HG03439 (cell line): ENCODE measurements at regions not wholly inside any gene's neighbourhood (a gene's known extent, or its start where the extent isn't known, plus 50 kb on each side); places are given as distances from the start of the nearest gene placed in this dataset.

Experiments used
- ATAC-seq: cut with Tn5 transposase; IDR thresholded peaks from one replicate; pipeline ENCODE4 v1.9.1; 2021; ENCODE audit warnings: mild to moderate bottlenecking, moderate library complexity; ENCODE audit not compliant: unreplicated experiment

DNA sequence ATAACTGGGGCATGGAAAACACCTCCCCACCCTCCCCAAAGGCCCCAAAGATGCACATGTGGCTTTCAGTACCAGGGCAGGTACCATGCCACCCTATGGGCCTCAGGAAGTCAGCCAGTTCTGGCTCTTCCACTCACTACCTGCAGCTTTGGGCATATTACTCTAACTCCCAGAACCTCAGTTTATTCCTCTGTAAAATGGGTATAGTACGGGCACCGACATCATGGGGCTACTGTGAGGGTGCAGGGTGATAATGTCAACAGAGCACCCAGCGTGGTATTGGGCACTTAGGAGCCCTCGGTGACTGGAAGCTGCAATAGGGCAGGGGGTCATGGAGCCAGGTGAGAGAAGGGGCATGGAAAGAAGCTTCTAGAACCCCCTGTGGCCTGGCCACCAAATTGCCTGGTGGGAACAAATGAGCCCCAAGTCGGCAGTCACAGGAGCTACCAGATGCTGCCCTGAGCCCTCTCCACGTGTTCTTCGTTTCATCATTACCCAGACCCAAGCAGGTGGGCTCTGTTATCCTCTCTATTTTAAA, 512.1 kb downstream of the SHQ1 start:
- ATAC-seq: no peak

DNA sequence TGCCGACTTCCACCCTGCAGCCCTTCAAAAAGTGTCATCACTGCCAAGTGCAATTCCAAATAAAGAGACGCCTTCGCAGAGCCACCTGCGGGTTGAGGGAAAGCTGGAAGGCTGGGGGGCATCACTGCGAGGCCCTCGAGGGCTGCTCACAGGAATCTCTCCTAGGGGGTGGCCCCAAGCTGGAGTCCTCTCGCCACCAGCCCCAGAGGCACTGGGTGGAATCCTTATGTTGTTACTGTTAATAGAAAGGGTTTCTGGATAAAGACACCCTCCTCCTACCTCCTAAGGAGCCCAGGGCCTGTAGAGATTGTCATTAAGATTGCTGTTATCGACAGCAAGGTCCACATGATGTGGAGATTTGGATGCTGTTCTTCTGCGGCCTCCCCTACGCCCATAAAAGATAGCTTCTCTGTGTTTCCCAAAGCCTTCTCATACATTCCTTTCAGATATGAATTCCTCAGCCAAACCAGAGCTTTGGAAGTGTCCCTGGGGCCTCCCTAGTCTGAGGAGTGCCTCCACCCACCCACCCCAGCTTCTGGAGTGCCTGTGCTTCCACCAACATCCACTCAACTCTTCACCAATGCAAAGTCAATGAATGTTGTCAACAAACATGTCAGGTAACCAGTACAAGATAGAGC, 512.7 kb downstream of the SHQ1 start:
- no peak for ATAC-seq

DNA sequence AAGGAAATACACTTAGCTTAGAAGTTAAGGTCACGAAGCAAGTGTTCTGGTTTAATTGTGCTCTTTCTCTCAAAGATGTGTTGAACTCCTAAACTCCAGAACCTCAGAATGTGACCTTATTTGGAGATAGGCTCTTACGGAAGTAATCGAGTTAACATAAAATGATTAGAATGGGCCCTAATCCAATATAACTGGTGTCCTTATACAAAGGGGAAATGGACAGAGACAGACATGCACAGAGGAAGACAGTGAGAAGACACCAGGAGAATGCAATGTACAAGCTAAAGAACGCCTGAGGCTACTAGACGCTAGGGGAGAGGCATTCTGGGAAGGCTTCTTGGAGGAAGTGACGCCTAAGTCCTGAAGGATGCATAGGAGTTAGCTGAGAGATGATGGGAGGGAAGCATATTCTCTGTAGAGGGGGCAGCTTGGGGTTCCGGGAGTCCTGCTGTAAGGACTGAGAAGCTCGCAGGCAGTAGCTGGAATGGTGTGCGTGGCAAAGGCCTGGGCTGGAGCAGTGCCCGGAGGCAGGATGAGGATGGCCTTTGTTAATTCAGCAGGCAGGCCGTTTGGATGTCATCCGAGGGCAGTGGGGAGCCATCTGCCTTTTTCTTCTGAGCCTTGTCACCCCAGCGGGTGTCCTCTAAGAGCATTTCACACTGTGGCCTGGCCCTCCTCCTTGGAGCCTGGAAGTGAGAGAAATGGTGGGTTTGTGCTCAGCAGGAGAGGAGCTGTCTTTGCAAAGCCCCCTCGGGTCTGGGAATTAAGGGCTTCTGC, 513.4 kb downstream of the SHQ1 start:
- no peak for ATAC-seq

DNA sequence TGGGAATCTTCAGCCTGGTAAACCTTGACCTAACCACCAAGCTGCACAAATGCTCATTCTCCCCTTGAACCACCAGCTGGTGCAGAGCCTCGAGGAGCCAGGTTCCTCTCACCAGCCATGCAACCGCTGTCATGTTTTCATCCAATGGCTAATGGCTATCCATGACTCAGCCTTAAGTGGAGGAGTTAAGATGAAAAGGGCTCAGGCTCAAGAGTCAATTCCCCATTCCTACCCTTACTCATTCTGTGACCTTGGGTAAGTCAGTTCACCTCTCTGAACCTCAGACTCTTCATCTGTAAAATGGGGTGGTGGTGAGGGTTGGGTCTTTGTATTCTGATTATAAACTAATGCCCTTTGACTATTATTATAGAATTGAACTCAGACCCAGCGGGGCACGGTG, 515.6 kb downstream of the SHQ1 start:
- ATAC-seq: no peak

DNA sequence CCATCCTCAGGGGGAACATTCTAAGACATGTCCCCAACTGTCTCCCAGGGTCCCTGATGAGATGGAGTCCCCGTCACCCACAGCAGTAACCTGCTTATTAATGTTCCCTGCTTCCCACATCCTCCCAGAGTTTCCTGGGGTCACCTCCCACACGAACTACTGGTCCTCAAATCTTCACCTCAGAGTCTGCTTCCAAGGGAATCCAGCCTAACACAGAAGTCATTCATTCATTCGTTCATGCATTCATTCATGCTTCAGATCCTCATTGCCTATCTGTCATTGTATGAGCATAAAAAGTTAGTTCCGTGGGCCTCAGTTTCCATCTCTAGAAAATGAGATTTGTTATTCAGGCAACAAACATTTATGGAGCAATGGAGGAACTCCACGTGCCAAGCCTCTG, 516.2 kb downstream of the SHQ1 start:
- ATAC-seq: no peak

DNA sequence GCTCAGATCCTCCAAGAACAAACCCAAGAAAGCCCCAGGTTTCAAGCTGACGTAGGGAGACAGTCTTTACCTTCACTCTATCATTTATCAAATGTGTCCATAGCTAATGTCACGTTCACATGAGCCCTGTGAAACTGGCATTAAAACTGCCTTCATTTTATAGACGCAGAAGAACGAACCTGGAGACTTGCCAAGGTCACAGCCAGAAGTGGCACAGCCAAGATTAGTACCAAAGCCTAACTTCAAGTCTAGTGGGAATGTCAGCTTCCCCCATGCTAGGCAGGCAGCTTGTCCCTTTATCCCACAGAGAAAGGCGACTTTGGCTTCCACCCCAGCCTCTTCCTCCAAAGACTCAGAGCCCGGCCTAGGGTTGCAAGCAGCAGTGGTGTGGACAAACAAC, 517.2 kb downstream of the SHQ1 start:
- no peak for ATAC-seq

DNA sequence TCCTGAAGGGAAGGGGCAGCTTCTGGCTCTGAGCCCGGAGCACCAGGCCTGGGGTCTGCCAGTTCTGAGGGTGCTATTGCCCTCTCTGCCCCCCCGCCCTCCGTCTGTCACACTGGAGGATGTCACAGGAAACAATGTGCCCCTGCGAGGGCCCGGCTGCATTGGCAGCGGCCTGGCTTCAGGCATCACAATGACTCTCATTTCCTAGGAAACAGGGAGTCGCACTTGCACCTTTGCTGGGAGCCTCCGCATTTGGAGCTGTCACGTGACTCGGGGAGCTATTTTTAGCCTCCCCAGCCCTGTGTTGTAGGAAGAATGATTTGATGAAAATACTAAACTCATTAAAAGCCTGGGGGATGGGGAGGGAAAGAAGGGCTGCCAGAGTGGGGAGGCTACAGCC, 518.9 kb downstream of the SHQ1 start:
- ATAC-seq: no peak

DNA sequence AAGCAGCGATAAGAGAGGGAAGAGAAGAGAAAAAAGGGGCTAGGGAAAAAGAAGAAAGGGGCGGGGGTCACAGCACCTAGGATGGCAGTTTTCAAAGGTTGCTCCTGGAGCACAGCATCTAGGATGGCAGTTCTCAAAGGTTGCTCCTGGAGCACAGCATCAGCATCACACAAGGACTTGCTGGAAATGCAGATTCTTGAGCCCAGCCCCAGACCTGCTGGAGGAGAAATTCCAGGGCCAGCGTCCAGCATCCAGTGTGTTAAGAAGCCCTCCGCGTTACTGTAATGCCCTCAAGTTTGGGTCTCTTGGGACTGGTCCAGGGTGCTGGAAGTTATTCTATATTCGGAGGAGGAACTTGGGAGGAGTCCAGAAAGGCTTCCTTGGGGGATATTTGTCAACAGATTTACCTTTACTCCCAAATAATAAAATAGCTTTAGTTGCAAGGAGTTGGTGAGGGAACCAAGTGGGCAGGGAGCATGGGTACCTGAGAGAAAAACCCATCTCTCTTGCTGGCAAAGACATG, 519.4 kb downstream of the SHQ1 start:
- ATAC-seq: no peak

DNA sequence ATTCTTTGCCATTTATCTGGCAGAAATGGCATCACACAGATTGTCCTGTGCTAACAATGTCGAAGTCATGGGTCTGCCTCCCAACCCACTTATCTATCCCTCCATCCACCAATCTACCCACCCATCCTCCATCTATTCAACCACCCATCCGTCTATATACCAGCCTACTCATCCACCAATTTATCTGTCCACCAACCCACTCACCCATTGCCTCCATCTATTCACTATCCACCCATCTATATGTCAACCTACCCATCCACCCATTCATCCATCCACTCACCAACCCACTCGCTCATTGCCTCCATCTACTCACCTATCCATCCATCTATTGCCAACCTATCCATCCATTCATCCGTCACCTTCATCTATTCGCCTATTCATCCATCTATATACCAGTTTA, 521.2 kb downstream of the SHQ1 start:
- no peak for ATAC-seq

DNA sequence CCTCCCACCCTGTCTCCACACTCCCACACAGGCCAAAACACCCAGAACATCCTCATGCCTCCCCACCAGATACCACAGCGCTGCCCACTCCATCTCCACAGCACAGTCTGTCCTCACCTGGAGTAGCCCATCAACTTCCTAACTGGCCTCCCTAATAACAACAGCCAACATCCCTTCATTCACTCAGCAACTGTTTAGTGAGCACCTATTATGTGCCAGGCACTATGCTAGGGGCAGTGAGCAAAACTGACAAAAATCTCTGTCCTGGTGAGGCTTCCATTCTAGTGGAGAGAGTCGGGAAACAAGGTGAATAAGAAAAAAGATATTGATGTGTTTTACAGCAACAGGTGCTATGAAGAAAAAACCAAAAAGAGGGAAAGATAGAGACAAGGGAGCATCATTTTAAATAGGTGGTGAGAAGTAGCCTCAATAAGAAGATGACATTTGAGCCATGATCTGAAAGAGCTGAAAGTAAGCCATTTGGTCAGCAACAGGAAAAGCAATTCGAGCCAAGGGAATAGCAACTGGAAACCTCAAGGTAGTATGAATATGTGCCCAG, 523.9 kb downstream of the SHQ1 start:
- no peak for ATAC-seq

DNA sequence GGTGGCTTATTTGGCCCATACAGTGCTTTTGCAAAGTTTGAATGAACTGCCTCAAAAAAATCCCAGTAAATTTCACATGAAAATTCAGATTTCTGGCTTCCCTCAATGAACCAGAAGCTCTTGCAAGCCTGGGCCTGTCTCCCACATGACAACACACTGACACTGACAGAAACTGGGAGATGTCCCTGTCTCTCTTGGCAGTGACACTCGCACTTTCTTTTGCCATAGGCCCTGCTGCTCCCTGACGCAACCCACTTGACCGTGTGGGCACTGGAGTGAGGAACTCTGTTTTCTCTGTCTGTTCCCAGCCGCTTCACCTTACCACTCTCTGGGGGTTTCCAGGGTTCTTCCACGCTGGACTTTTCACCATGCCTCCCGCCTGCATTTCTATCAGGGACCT, 524.5 kb downstream of the SHQ1 start:
- ATAC-seq: no peak

DNA sequence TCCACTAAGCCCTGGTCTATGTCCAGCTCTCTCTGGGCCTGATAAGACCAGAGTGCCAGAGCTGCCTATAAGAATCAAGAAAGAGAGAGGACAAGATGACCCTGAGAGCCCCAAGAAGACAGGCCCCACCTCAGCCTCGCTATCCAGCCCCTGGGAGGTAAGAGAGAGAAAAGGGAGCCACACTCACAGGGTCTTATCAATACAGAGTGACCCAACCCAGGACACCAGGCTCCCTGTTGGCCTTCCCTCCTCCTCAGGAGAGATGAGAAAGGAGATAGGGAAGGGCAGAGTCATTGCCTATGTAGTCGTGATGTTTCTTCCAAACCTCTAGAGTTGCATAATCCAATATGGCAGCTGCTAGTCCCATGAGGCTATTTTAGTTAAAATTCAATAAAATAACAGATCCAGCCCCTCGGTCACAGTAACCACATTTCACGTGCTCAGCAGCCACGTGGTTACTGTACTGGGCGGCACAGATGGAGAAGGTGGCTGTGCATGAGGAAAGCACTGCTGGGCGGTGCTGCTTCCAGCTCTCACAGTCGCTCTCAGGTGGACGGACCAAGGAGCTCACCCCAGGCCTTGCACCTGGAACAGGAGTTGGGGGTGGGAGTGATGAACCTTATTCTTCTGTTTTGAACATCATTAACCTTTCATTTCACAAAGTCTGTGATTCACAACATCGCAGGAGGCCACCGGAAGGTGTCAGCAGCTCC, 525.8 kb downstream of the SHQ1 start:
- ATAC-seq: no peak

DNA sequence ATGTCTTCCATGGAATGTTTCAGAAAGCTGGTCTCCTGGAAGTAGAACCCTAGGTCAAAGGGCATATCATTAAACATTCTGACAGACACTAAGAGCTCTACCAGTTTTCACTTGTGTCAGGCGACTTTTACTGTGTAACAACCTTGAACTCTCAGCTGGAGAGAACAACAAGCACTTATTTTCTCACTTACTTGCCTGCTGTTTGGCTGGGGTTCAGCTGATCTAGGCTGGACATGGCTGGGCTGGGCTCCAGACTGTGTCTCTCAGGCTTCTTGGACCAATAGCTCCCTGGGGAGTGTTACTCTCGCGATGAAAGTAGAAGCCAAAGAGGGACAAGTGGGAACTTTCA, 527.3 kb downstream of the SHQ1 start:
- no peak for ATAC-seq

DNA sequence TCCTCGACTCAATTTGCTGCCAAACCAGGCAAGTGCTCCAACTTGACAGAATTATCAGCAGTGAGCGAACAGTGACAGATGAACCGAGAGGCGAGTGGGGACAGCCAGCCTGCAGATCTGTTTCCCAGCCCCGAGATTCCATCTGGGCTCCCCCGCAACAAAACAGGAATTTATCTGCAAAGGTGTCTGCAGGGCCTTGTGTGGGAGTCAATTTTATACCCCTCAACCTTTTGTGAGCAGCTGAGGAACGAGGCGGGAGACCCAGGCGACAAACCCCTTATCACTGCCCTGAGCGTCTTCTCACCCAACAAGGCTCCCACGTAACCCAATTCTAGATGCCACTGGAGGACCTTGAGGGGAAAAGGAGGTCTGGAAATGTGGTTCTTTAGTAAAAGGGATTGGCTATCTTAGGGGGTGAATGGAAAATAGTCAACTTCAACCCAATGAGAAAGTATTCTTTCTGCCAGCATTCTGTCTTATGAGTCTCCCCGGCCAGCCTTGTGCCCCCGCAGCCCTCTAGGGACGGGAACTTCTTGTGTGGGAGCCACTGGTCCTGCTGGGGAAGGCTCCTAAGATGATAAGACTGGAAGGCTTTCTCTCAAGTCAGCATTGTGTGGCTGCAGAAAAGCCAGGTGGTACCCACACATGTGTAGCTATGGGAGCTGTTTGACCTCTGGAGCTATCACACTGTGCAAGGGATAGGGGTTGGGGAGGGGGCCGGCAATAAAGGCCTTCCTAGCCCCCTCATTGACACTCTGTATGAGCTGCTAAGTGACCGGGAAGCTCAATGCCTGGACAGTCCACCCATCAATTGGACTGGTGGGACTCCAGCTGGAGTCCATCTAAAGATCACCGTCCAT, 527.9 kb downstream of the SHQ1 start:
- ATAC-seq: no peak

DNA sequence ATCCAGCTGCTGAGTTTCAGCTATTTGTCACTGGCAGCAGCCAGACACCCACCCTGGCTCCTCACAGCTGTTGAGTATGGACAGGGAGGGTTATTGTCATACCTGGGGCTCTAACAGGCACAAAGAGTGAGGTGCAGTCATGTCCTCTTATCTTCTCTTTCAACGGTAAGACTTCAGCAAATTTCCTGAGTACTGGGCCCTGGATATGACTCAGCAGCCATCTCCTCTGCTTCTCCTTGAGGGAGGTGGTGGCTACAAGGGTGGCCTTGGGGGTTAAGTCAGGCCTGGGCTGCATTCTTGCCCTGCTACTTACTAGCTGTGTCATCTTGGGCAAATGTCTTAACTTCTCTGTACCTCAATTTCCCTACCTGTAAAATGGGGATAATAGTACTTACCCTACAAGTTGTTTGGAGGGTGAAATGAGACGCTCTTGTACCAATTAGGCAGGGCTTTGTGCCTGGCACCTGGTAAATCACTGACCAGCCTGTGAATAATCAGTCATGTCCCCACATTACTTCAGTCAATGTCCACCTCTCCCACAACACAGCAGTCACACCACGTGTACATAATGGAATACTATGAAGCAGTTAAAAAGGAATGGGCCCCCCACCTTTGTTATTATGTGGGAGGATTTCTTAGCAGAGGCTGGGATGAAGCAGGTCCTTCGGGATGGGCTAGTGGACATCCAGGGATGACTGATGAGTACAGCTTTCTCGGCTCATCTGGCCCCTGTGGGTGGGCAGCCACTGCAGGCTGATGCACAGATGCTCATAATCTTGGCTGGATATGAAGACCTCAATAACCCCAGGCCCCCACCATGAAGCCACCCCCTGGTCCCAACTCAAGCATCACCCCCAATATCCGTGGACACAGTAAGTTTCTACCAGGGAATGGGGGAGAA, 528.8 kb downstream of the SHQ1 start:
- ATAC-seq: no peak

DNA sequence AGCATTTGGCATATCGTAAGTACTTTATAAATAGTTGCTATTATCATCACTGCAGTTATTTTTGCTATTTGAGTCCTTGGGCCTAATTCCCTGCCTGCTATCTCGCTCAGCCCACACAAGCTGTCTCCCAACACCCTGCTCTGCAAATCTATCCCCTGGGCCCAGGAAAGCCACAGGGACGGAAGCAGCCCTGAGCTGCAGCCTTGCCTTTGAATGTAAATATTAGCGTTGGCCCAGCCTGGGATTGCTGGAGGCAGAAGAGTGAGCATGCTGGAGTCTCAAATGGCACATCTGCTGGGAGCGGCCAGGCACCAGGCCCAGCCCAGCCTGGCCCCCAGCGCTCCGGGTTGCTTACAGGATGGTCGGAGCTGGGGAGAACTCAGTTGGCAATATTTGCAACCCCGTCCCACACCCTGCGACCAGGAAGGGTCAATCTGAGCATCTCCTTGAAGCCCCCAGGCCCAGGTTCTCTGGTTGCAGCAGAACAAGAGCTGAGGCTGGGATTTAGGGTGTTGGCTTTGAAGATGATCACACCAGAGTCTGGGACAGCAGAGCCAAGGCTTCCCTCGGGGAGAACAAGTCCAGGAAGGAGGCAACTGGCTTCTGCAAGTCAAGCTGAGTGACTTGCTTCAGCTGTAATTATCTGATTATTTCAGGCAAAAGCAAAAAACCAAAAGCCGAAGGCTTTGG, 529.6 kb downstream of the SHQ1 start:
- no peak for ATAC-seq

DNA sequence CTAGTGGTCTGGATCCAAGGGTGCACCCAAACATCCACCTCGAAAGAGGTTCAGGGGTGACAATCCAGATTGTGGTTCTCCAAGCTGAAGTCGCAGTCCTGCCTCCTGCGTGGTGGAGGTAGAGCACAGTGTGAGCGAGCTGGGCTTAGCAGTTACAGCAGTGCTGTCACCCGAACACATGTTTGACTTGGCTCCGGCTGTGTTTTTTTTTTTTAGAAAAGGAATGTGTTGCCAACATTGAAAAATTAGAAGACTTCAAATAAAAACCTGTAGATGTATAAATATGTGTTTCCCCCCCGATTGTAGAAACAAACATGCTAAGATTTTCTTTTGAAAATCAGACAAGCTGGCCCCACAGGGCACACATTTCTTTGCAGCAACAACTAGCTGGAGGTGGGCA, 530.8 kb downstream of the SHQ1 start:
- no peak for ATAC-seq

DNA sequence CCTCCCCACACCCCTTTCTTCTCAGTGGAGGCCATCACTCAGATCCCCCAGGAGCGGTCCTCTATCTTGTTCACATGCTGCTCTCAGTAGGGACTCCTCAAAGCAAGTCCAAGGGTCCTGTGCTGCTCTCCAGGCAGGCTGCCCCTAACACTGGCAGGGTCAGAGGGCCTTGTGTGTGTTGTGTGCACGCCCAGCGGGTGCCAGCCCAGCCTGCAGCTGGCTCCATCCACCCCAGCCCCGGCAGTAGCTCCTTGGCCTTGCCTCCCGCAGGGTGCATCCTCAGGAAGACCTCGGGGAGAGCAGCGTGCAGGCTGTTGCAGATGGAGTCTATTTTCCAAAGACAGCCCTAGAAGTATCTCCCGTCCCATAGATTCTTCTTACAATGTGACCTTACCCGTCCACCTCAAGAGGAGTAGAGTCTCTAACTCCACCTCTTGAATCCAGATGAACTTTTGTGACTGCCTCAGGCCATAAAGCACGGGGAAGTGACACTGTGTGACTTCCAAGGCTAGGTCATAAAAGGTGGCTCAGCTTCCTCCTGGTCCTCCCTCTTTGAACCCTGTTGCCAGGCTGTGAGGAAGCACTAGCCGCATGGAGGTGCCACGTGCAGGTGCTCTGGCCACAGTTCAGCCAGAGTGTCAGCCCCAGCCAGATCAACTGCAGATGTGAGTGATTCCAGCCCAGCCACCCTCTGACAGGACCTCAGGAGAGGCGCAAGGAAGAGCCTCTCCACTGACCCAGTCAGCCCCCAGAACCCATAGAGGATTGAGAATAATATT, 531.6 kb downstream of the SHQ1 start:
- no peak for ATAC-seq
